Activated naive CD8-positive, alpha-beta T cell treated with anti-CD3 and anti-CD28 coated beads for 36 hours (primary cell): ENCODE measurements at regions not wholly inside any gene's neighbourhood (a gene's known extent, or its start where the extent isn't known, plus 50 kb on each side); places are given as distances from the start of the nearest gene placed in this dataset.

Experiments
- DNase-seq: peaks from one replicate; pipeline ENCODE4 v3.0.0; 2021
- H3K27ac Mint-ChIP-seq: one replicate; pipeline ENCODE4 v1.8.0; 2022; ENCODE audit warnings: mild to moderate bottlenecking, moderate library complexity, mixed read lengths
- H3K27me3 Mint-ChIP-seq: one replicate; pipeline ENCODE4 v1.8.0; 2022; ENCODE audit warnings: mild to moderate bottlenecking, mixed read lengths
- H3K36me3 Mint-ChIP-seq: one replicate; pipeline ENCODE4 v1.8.0; 2021; ENCODE audit warnings: mild to moderate bottlenecking, mixed read lengths
- H3K4me1 Mint-ChIP-seq: one replicate; pipeline ENCODE4 v1.8.0; 2021; ENCODE audit warnings: mixed read lengths
- H3K4me3 Mint-ChIP-seq: one replicate; pipeline ENCODE4 v1.8.0; 2022; ENCODE audit warnings: mild to moderate bottlenecking, moderate library complexity, mixed read lengths
- H3K9me3 Mint-ChIP-seq: one replicate; pipeline ENCODE4 v1.8.0; 2022; ENCODE audit warnings: mixed read lengths

DNA sequence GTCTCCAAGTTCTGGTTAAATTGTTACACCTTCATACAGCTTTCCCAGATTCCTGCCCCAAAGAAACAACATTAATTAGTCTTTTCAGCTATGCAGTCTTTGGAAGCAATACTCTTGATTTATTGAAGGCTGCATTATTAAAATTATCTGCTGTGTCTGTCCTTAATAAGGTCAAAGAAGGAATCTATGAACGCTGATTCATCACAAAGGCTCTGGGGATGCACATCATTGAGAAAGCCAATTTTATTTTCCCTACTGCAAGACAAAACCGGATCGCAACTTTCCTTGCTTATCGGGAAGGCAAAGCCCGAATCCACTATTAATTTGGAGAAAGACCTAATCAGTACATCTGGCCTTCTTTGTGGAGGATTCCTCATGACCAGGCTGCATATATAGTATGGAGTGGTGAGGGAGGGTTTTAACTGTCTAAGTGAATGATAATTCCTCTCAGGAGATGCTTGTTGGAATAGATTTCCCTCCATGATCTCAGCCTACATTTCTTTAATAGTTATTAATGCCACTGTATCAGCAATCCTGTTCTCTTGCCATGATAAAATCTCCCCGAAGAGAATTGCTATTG is 224.6 kb downstream of the PIK3C3 start:
- H3K27ac Mint-ChIP-seq = no peak overlapping the region
- H3K36me3 Mint-ChIP-seq = no peaks in the 10 kb centered on the region
- no peak overlapping the region for H3K4me3 Mint-ChIP-seq
- H3K9me3 Mint-ChIP-seq = no peaks in the 10 kb centered on the region
- no peak for DNase-seq
- H3K27me3 Mint-ChIP-seq = peaks cover 2% of the 10 kb centered on the region
- no peaks in the 10 kb centered on the region for H3K4me1 Mint-ChIP-seq

DNA sequence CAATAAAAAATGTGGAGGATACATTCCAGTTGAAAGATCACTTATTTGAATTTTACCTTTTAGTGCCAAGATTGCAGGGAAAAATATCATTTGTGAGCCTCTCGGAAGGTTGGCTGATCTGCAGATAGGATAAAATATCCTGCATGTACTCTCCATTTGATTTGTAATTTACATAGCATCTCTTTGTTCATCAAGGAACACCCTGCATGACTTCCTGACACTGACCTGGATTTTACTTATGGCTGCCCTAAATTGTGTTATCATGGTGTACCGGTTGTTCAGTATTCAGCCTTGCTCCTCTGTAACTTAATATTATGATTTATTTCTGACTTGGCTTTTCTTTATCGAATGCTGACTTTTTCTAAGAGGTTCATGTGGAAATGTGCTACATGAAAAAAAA is 226.4 kb downstream of the PIK3C3 start:
- no peak overlapping the region for H3K4me3 Mint-ChIP-seq
- H3K27me3 Mint-ChIP-seq = peaks cover 2% of the 10 kb centered on the region
- no peak overlapping the region for H3K27ac Mint-ChIP-seq
- no peaks in the 10 kb centered on the region for H3K4me1 Mint-ChIP-seq
- no peak for DNase-seq
- no peaks in the 10 kb centered on the region for H3K9me3 Mint-ChIP-seq
- no peaks in the 10 kb centered on the region for H3K36me3 Mint-ChIP-seq

DNA sequence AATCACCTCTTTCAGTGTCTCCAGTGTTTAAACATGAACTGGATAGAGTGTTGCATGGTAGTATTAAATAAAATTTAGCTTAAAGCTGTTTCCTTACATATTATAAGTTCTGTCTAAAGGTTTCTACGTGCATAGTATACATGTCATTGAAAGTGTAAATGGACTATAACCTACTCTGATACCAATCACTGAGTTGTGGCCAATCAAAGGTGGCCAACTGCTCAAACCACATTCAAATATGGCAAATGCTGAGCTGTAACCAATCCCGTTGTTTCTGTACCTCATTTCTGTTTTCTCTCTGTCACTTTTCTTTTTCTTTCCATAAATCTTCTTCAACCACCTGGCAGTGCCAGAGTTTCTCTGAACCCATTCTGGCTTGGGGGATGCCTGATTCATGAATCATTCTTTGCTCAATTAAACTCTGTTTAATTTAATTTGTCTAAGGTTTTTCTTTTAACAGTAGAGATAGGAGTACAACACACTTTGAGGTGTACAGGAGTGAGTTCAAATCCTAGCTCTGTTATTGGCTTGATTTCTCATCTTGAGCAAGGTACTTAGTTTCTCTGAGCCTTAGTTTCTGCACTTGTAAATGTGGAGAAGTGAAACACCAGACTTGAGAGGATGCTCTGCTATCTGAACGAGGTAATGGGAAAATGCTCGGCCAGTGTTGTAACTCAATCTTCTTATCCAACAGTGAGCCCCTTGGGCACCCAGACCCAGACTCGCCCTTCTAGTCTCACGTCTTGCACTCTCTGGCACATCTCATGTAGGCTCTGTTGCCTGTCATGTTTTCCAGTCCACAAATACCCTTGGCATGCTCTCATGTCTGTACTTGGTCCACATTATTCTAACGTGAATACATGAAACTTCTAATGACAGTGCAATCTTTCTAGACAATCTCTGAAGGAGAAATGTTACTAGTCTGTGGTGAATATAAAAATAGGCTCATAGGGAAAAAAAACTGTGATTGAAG is 228.0 kb downstream of the PIK3C3 start:
- H3K27me3 Mint-ChIP-seq = peaks cover 2% of the 10 kb centered on the region

DNA sequence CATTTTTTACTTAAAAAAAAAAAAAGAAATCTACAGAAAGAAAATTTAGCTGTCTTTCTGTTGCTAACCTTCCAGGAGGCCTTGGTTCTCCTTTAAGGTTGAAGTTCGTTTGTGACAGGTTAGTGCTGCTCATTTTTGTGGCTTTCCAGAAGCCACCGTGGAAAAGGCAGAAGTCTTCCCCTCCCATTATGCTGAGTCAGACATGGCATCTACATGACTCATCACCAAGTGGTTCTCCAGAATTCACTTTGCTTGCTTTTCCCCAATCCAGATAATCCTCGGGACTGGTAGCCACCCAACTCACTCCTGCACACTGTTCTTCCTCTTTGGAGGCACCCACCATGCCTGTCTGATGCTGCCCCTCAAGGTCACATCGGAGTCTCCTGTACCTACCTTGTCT is 228.7 kb downstream of the PIK3C3 start:
- no peak for DNase-seq
- Mint-ChIP-seq H3K4me3 (no peak overlapping the region), H3K27ac (no peak overlapping the region), H3K4me1 (no peaks in the 10 kb centered on the region), H3K27me3 (peaks cover 2% of the 10 kb centered on the region), H3K36me3 (no peaks in the 10 kb centered on the region), H3K9me3 (no peaks in the 10 kb centered on the region)

More for the DNA sequence above, 228.0 kb downstream of the PIK3C3 start:
- H3K9me3 Mint-ChIP-seq = no peaks in the 10 kb centered on the region
- H3K36me3 Mint-ChIP-seq = no peaks in the 10 kb centered on the region
- no peak overlapping the region for H3K4me3 Mint-ChIP-seq
- H3K4me1 Mint-ChIP-seq = no peaks in the 10 kb centered on the region
- no peak overlapping the region for H3K27ac Mint-ChIP-seq
- DNase-seq = no peak

DNA sequence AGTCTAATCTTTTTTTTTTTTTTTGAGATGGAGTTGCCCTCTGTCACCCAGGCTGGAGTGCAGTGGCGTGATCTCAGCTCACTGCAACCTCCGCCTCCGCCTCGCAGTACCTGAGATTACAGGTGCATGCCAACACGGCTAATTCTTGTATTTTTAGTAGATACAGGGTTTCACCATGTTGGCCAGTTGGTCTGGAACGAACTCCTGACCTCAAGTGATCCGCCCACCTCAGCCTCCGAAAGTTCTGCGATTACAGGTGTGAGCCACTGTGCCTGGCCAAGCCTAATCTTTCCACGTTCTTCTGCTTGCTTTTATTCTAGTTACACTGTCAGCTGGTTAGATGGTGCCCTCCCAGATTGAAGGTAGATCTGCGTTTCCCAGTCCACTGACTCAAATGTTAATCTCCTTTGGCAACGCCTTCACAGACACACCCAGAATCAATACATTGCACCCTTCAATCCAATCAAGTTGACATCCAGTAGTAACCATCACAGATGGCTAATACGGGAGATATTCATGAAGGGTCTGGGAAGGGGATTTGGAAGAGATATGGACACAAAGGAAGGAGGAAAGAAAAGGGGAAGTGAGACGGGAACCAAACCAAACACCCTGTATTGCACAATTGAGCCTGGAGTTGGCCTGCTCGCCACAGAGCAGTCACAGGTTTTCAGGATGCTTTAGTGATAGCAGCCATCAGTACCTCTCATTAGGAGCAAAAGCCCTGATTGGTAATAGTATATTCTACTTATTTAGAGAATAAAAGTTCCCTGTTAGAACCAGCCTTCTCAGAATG is 229.8 kb downstream of the PIK3C3 start:
- Mint-ChIP-seq H3K4me3 (no peak overlapping the region), H3K27me3 (peaks cover 2% of the 10 kb centered on the region), H3K27ac (no peak overlapping the region), H3K36me3 (no peaks in the 10 kb centered on the region), H3K9me3 (peaks cover 8% of the 10 kb centered on the region), H3K4me1 (no peaks in the 10 kb centered on the region)
- DNase-seq = no peak

DNA sequence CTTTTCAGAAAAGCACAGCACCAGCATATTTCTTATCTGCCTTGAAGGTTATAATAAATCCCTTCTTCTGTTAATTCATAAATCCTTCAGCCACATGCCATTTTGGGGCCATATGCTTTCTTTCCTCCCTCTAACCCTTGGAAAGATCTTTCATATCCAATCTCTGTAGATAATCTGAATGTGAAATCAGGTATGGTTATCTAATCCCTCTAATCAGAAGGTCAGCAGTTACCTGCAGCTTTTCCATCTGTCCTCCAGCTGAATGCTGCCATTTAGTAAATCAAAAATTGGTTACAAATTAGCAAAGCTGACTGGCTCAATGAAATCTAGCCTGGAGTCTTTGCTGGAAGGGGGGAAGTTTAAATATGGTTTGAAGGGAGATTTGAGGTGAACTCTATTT is 230.5 kb downstream of the PIK3C3 start:
- DNase-seq = no peak
- peaks cover 8% of the 10 kb centered on the region for H3K9me3 Mint-ChIP-seq
- H3K27me3 Mint-ChIP-seq = no peaks in the 10 kb centered on the region
- no peaks in the 10 kb centered on the region for H3K36me3 Mint-ChIP-seq
- H3K27ac Mint-ChIP-seq = no peak overlapping the region
- no peak overlapping the region for H3K4me3 Mint-ChIP-seq
- H3K4me1 Mint-ChIP-seq = no peaks in the 10 kb centered on the region

DNA sequence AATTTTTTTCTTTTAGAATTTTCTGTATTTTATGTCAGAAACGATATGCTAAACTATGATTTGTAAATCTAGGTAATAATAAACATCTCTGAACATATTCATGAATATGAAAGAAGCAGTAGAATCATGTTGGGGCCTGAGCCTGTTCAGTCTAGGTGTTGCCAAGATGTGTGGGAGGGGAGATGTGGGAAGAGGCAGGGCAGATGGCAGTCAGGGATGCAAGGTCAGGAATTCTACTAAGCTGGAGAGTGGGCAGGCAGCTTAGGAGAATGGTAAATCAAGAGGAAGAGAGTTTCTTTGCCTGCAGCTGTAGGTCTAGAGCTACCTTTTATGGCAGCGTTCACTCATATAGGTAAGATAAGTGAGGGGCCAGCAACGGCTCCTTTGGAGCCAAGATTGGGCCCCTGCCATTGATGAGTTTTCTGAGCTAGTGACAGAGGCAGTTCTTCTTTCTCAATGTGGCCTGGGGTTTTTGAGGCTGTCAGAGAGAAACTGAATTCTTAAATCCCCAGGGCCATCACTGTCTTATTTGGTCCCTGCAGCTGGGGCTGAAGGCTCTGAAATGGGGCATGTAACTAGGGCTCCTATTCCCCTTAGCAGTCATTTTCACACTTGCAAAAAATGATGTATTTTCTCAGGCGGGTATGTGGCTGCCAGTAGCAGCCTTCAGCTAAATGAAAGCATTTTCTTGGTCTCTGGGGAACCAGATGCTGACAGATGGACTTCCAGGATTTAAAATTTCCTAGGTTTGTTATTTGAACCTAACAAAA is 232.8 kb downstream of the PIK3C3 start:
- DNase-seq = no peak
- H3K27ac Mint-ChIP-seq = no peak overlapping the region
- H3K4me1 Mint-ChIP-seq = no peaks in the 10 kb centered on the region
- H3K9me3 Mint-ChIP-seq = peaks cover 8% of the 10 kb centered on the region
- H3K36me3 Mint-ChIP-seq = no peaks in the 10 kb centered on the region
- no peaks in the 10 kb centered on the region for H3K27me3 Mint-ChIP-seq
- H3K4me3 Mint-ChIP-seq = no peak overlapping the region

DNA sequence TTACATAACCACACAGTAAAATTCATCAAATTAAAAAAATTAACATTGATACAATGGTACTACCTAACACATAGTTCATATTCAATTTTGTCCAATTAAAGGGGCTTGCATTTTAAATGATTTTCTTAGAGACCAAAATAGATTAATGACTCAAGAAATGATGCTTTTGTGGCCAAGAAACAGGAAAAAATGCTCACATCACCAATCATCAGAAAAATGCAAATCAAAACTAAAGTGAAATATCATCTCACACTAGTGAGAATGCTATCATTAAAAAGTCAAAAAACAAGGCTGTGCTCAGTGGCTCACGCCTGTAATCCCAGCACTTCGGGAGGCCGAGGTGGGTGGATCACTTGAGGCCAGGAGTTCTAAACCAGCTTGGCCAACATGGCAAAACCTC is 235.6 kb downstream of the PIK3C3 start:
- Mint-ChIP-seq H3K4me3 (no peak overlapping the region), H3K9me3 (peaks cover 8% of the 10 kb centered on the region), H3K4me1 (no peaks in the 10 kb centered on the region), H3K27ac (no peak overlapping the region), H3K36me3 (no peaks in the 10 kb centered on the region), H3K27me3 (no peaks in the 10 kb centered on the region)
- DNase-seq = no peak

DNA sequence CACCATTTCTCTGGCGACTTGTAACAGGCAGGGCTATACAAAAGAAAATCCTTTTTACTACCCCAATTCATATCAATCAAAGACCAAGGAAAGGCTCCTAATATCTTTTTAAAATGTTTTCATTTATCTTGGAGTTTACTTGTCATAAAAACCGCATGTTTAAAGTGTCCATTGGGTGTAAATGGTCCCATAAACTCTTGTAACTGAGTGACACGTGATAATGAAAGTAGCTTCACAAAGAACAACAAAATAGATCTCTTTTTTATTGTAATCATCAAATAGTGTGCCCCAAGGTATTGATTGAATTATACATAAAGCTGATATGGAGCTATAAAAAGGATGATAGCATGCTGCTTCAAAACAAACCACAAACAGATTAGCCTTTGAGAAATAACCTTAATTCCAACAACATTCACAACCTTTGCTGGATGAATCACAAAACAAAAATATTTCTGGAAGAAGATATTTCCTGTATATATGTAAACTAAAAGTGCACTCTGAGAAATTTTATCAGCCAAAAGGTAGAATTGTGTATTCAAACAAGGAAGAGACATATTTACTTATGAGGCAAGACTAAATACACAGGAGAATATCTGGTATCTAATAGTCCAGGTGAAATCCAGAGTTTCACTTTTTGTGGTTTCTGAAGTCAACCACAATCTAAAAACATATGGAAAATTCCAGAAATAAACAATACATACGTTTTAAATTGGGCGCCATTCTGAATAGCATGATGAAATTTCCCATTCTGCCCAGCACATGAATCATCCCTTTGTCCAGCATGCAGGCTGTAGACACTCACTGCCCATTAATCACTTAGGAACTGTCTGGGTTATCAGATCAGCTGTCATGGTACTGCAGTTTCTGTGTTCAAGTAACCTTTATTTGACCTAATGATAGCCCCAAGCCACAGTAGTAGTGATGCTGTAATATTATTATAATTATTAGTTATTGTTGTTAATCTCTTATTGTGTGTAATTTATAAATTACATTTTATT is 237.5 kb downstream of the PIK3C3 start:
- Mint-ChIP-seq H3K4me3 (no peak overlapping the region), H3K4me1 (no peaks in the 10 kb centered on the region), H3K36me3 (no peaks in the 10 kb centered on the region), H3K9me3 (peaks cover 8% of the 10 kb centered on the region), H3K27ac (no peak overlapping the region), H3K27me3 (no peaks in the 10 kb centered on the region)
- no peak for DNase-seq

DNA sequence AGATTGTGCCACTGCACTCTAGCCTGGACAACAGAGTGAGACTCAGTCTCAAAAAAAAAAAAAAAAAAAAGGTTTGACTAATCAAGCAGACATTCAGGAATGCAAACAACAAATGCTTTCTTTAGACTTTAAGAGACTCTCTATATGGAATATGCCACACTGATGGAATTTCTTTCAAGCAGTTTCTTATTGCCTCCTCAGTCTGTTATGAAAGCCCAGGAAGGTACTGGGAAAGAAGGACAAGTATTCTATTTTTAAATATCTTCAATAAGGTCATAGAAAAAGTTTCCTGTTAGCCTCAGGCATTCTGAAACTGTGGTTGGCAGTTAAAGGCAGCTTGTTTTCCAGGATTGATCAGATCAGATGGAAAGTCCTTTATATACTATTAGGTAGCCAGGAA is 241.6 kb downstream of the PIK3C3 start:
- H3K27ac Mint-ChIP-seq = no peak overlapping the region
- H3K9me3 Mint-ChIP-seq = no peaks in the 10 kb centered on the region
- H3K36me3 Mint-ChIP-seq = no peaks in the 10 kb centered on the region
- no peak for DNase-seq
- H3K27me3 Mint-ChIP-seq = no peaks in the 10 kb centered on the region
- no peaks in the 10 kb centered on the region for H3K4me1 Mint-ChIP-seq
- H3K4me3 Mint-ChIP-seq = no peak overlapping the region

DNA sequence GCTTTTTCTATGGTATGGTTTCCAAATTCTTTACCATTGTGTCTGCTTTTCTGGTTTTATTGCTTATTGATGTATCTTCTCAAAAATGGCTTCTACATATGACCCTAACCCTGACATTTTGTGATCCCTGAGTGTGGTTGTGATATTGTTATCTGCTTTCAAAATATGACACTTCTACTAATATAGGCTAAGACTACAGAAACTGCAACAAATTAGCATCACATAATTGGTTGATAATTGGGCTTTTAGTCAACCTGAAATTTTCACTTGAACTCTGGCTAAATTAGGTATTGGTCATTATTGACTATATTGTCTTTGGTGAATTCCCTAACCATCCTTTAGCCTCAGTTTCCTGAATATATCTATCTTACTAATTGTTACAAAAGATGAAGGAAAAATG is 246.1 kb downstream of the PIK3C3 start:
- H3K27me3 Mint-ChIP-seq = no peaks in the 10 kb centered on the region
- no peaks in the 10 kb centered on the region for H3K4me1 Mint-ChIP-seq
- no peak overlapping the region for H3K4me3 Mint-ChIP-seq
- H3K36me3 Mint-ChIP-seq = no peaks in the 10 kb centered on the region
- no peaks in the 10 kb centered on the region for H3K9me3 Mint-ChIP-seq
- no peak for DNase-seq
- no peak overlapping the region for H3K27ac Mint-ChIP-seq

DNA sequence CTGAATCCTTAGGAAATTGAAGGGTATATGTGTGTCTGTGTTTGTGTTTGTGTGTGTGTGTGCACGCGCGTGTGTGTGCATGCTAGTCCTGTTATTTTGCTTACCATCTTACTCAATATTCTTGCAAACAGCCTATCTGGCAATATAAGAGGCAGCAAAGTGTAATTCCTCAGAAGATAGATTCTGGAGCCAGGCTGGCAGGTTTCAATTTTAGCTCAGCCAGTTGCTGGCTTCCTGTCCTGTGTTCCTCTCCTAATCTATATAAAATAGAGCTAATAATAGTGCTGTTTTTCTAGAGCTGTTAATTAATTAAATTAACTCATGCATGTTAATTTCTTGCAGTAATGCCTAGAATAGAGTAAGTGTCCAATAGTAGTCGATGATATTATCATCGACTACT is 256.2 kb downstream of the PIK3C3 start:
- no peak for DNase-seq
- Mint-ChIP-seq H3K27ac (no peak overlapping the region), H3K9me3 (peaks cover 5% of the 10 kb centered on the region), H3K27me3 (no peaks in the 10 kb centered on the region), H3K36me3 (no peaks in the 10 kb centered on the region), H3K4me3 (no peak overlapping the region), H3K4me1 (no peaks in the 10 kb centered on the region)

DNA sequence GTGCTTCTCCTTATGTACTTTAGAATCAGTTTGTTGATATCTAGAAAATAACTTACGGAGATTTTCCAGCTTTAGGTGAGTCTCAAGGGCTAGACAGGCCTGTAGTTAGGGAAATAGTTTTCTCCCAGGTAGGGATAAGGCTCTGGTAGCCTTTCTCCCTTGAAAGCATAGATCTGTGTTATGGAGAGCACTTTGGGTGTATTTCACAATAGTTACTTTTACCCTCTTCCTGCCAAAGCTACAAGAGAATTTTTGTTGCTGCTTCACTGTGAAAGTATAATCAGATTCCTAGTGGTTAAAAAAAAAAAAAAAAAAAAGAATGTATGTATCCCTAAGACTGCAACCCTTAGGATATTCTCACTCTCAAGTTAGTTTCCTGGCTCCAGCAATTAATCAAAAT is 267.5 kb downstream of the PIK3C3 start:
- H3K9me3 Mint-ChIP-seq = no peaks in the 10 kb centered on the region
- no peaks in the 10 kb centered on the region for H3K36me3 Mint-ChIP-seq
- no peaks in the 10 kb centered on the region for H3K4me1 Mint-ChIP-seq
- H3K4me3 Mint-ChIP-seq = no peak overlapping the region
- no peak overlapping the region for H3K27ac Mint-ChIP-seq
- DNase-seq = no peak
- peaks cover 5% of the 10 kb centered on the region for H3K27me3 Mint-ChIP-seq

DNA sequence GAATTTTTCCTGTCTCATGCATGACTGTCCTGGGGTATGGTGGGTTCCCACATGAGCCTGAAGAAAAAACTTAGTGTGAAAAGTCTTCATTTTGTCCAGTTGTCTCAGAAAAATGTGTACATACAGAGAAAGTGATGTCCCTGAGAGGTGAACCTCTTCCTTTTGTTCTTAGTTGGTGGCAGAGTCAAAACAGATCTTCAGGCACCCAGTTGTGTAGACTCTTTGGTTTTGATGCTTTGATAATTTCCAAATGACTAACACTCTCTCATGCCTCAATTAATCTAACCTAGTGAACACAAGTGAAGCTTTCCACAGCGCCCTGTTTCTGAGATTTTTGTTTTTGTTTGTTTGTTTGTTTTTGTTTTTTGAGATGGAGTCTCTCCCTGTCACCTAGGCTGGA is 273.5 kb downstream of the PIK3C3 start:
- Mint-ChIP-seq H3K9me3 (no peaks in the 10 kb centered on the region), H3K4me1 (no peaks in the 10 kb centered on the region), H3K4me3 (no peak overlapping the region), H3K27ac (no peak overlapping the region), H3K27me3 (peaks cover 5% of the 10 kb centered on the region), H3K36me3 (no peaks in the 10 kb centered on the region)
- no peak for DNase-seq
